Panc1 (cell line): ENCODE measurements at regions not wholly inside any gene's neighbourhood (a gene's known extent, or its start where the extent isn't known, plus 50 kb on each side); places are given as distances from the start of the nearest gene placed in this dataset.

Source experiments
- CTCF ChIP-seq: fragments of 450-650 bp; IDR thresholded peaks from 2 replicates; pipeline ENCODE4 v1.5.1; 2017; ENCODE audit warnings: mild to moderate bottlenecking
- POLR2AphosphoS5 ChIP-seq: IDR thresholded peaks from 2 replicates; pipeline ENCODE4 v1.6.1; 2012; ENCODE audit warnings: mild to moderate bottlenecking, low read depth, low read length, moderate library complexity

- TF ChIP-seq CTCF (no peak), POLR2AphosphoS5 (no peak)
Observed at GRCh38 chr3:137264071-137264820, 306.5 kb downstream of the IL20RB start.
